Ascending aorta (tissue), 2 donors: ENCODE measurements at regions not wholly inside any gene's neighbourhood (a gene's known extent, or its start where the extent isn't known, plus 50 kb on each side); places are given as distances from the start of the nearest gene placed in this dataset.

Source experiments
- DNase-seq, 2 donors: peaks; one replicate each; pipeline ENCODE4 v3.0.0-alpha.2; 2019; ENCODE audit warnings: low spot score in 2 of 2
- H3K27ac ChIP-seq, 2 donors: fragments of 200-600 bp; sonication (generic); one replicate each; pipeline ENCODE4 v1.5.1; 2016 to 2017; ENCODE audit warnings: mild to moderate bottlenecking in 1 of 2
- H3K27me3 ChIP-seq: fragments of 200-600 bp; sonication (generic); one replicate; pipeline ENCODE4 v1.5.1; 2017
- H3K36me3 ChIP-seq, 2 donors: fragments of 200-600 bp; sonication (generic); one replicate each; pipeline ENCODE4 v1.5.1; 2016
- H3K4me1 ChIP-seq, 2 donors: fragments of 200-600 bp; sonication (generic); one replicate each; pipeline ENCODE4 v1.5.1; 2016 to 2017; ENCODE audit warnings: mild to moderate bottlenecking in 1 of 2
- H3K4me3 ChIP-seq, 2 donors: fragments of 200-600 bp; sonication (generic); one replicate each; pipeline ENCODE4 v1.5.1; 2016 to 2017; ENCODE audit warnings: mild to moderate bottlenecking in 1 of 2
- H3K9me3 ChIP-seq, 2 donors: fragments of 200-600 bp; sonication (generic); one replicate each; pipeline ENCODE4 v1.5.1; 2016
- CTCF ChIP-seq, 3 experiments: fragments of 200-600 bp in 2 of 3; fragments of 450-650 bp in 1 of 3; sonication (generic) in 2 of 3; IDR thresholded peaks; one replicate each; pipeline ENCODE4 v1.5.1; 2016 to 2019; ENCODE audit warnings: antibody characterized with exemption in 3 of 3, mild to moderate bottlenecking in 1 of 3, moderate library complexity in 1 of 3
- intact Hi-C: fragments of 100-400 bp; cut with DNase I; formaldehyde crosslinking; loops from one replicate; pipeline ENCODE4 v1.15.1; 2023

DNA sequence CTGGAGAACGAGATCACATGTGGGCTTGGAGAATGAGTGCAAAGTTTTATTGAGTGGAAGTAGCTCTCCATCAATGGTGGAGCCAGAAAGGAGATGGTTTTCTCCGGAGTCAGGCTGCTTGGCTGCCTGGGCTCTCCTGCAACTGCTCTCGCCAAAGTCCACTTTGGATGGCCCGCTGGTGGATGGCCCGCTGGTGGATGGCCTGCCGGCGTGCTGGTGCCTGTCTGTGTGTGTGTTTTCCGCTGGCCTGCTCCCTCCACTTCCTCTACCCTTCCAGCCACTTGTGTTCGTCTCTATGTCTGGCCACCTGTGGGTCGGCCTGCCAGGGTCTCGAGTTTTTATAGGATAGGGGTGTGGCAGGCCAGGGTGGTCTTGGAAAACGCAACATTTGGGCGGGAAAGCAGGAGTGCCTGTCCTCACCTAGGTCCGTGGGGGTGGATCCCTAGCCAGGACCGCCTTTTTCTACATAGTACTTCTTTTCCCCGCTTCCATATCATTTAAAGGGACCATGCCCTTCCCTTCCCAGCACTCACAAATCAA, 1292.1 kb upstream of the PIK3C3 start:
- no peak overlapping the region for H3K27ac ChIP-seq
- H3K4me1 ChIP-seq = no peaks in the 10 kb centered on the region
- H3K9me3 ChIP-seq = no peaks in the 10 kb centered on the region
- H3K27me3 ChIP-seq = no peaks in the 10 kb centered on the region
- no peak overlapping the region for H3K4me3 ChIP-seq
- no peak for DNase-seq
- no peak for TF ChIP-seq CTCF (IDR thresholded peaks at IDR 0.05)
- no peaks in the 10 kb centered on the region for H3K36me3 ChIP-seq
- intact Hi-C loops = no loop called here

- Histone ChIP-seq H3K27me3 (no peaks in the 10 kb centered on the region), H3K4me3 (no peak overlapping the region), H3K36me3 (no peaks in the 10 kb centered on the region), H3K27ac (no peak overlapping the region), H3K9me3 (no peaks in the 10 kb centered on the region), H3K4me1 (no peaks in the 10 kb centered on the region)
- intact Hi-C loops = no loop called here
- TF ChIP-seq CTCF (IDR thresholded peaks at IDR 0.05) = no peak
- DNase-seq = no peak
Observed at GRCh38 chr18:40653682-40654081, 1301.4 kb upstream of the PIK3C3 start.

DNA sequence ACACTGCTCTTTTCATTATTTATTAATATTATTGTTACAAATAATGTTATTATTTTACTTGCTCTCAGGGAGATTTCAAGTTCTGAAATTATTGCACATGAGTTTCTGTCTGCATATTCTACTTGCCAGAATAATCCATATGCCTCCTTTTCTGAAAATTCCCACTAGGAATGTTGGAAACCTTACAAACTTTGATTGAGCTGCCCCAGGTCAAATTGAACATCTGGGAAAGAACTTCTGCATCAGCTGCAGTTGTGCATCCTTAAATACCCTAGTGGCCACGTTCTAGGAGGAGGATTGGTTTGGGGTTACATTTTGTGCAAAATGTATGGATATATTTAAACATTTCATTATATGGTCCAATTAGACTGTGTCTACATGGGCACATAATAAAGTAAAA, 1302.7 kb upstream of the PIK3C3 start:
- Histone ChIP-seq H3K27me3 (no peaks in the 10 kb centered on the region), H3K4me1 (no peaks in the 10 kb centered on the region), H3K36me3 (no peaks in the 10 kb centered on the region), H3K4me3 (no peak overlapping the region), H3K9me3 (no peaks in the 10 kb centered on the region), H3K27ac (no peak overlapping the region)
- intact Hi-C loops = no loop called here
- no peak for TF ChIP-seq CTCF (IDR thresholded peaks at IDR 0.05)
- DNase-seq = no peak

DNA sequence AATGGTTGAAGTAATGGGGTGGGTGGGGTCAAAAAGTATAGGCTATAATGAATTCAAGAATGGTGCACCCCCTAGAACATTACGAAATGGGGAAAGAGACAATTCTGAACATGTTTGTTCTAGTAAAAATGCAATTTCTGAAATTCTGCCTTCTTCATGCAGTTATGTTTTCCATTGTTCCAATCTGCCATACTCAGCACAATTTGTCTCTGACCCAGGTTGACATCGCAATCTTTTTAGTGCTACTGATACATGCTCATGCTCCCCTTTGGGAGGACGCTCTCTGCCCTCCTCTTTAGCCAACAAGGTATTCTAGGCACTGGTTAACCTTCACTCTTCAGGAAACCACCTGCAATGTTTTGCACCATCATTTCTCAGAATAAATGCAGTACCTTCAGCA, 1303.9 kb upstream of the PIK3C3 start:
- H3K9me3 ChIP-seq = no peaks in the 10 kb centered on the region
- no peaks in the 10 kb centered on the region for H3K4me1 ChIP-seq
- intact Hi-C loops = no loop called here
- DNase-seq = no peak
- H3K27me3 ChIP-seq = no peaks in the 10 kb centered on the region
- no peaks in the 10 kb centered on the region for H3K36me3 ChIP-seq
- H3K27ac ChIP-seq = no peak overlapping the region
- no peak overlapping the region for H3K4me3 ChIP-seq
- no peak for TF ChIP-seq CTCF (IDR thresholded peaks at IDR 0.05)

- TF ChIP-seq CTCF (IDR thresholded peaks at IDR 0.05) = no peak
- H3K27me3 ChIP-seq = no peaks in the 10 kb centered on the region
- H3K4me1 ChIP-seq = no peaks in the 10 kb centered on the region
- no peaks in the 10 kb centered on the region for H3K36me3 ChIP-seq
- DNase-seq = no peak
- intact Hi-C loops = no loop called here
- no peak overlapping the region for H3K27ac ChIP-seq
- H3K9me3 ChIP-seq = no peaks in the 10 kb centered on the region
- no peak overlapping the region for H3K4me3 ChIP-seq
Observed at GRCh38 chr18:40642692-40643229, 1312.3 kb upstream of the PIK3C3 start.

GRCh38 chr18:40631319-40631718, 1323.7 kb upstream of the PIK3C3 start:
- no peaks in the 10 kb centered on the region for H3K4me1 ChIP-seq
- H3K36me3 ChIP-seq = no peaks in the 10 kb centered on the region
- no peaks in the 10 kb centered on the region for H3K9me3 ChIP-seq
- intact Hi-C loops = no loop called here
- DNase-seq = no peak
- H3K4me3 ChIP-seq = no peak overlapping the region
- no peak for TF ChIP-seq CTCF (IDR thresholded peaks at IDR 0.05)
- no peaks in the 10 kb centered on the region for H3K27me3 ChIP-seq
- no peak overlapping the region for H3K27ac ChIP-seq
